NCI-H2171 treated with DMSO at 0.1 percent for 48 hours (cell line): ENCODE measurements at regions not wholly inside any gene's neighbourhood (a gene's known extent, or its start where the extent isn't known, plus 50 kb on each side); places are given as distances from the start of the nearest gene placed in this dataset.

ENCODE experiments used
- DNase-seq: peaks from one replicate; lab custom pipeline; 2025; lab: John Stamatoyannopoulos, UW

- no peak for DNase-seq
Measured at GRCh38 chr7:148950806-148951205, 66.7 kb upstream of the EZH2 start.

- DNase-seq, result peak; percentile 31
Measured at GRCh38 chr7:148944935-148945934, 61.1 kb upstream of the EZH2 start.

- DNase-seq, result peak; percentile 84
Measured at GRCh38 chr7:148941598-148942275, 57.6 kb upstream of the EZH2 start.

GRCh38 chr7:148940702-148941597 lies 56.9 kb upstream of the EZH2 start:
- peak; percentile 88 for DNase-seq

GRCh38 chr7:148939128-148939755 lies 55.2 kb upstream of the EZH2 start:
- DNase-seq, result no peak

GRCh38 chr7:148935451-148935850 lies 51.4 kb upstream of the EZH2 start:
- no peak for DNase-seq
